SK-N-SH treated with all-trans-retinoic acid at 6 μM for 48 hours (cell line): ENCODE measurements at regions not wholly inside any gene's neighbourhood (a gene's known extent, or its start where the extent isn't known, plus 50 kb on each side); places are given as distances from the start of the nearest gene placed in this dataset.

Experiments
- ATAC-seq: fragments of 200-7000 bp; cut with Tn5 transposase; 3 replicates; pipeline ENCODE4 v1.9.1; 2020; ENCODE audit warnings: mild to moderate bottlenecking, moderate library complexity
- ARNTL ChIP-seq: fragments of 450-650 bp; formaldehyde crosslinking; IDR thresholded peaks from 2 replicates; pipeline ENCODE4 v1.5.0; 2020; ENCODE audit warnings: low read depth, mild to moderate bottlenecking, moderate library complexity, borderline replicate concordance
- BACH2 ChIP-seq: fragments of 250-450 bp; sonication (Bioruptor Pico); IDR thresholded peaks from 2 replicates; pipeline ENCODE4 v1.9.0; 2021; ENCODE audit warnings: mild to moderate bottlenecking, borderline replicate concordance
- ESRRG ChIP-seq: fragments of 250-450 bp; sonication (Bioruptor Pico); IDR thresholded peaks from 2 replicates; pipeline ENCODE4 v1.6.1; 2021; ENCODE audit warnings: mild to moderate bottlenecking
- GLIS3 ChIP-seq: fragments of 250-450 bp; sonication (Bioruptor Pico); IDR thresholded peaks from 2 replicates; pipeline ENCODE4 v1.5.0; 2020; ENCODE audit warnings: mild to moderate bottlenecking, moderate library complexity
- ISL1 ChIP-seq: fragments of 250-450 bp; sonication (Bioruptor Pico); IDR thresholded peaks from 2 replicates; pipeline ENCODE4 v2.1.2; 2022; ENCODE audit warnings: mild to moderate bottlenecking, moderate library complexity
- OSR1 ChIP-seq: fragments of 250-450 bp; sonication (Bioruptor Pico); IDR thresholded peaks from 2 replicates; pipeline ENCODE4 v1.8.0; 2022; ENCODE audit warnings: moderate library complexity, mild to moderate bottlenecking, inconsistent platforms
- PPARA ChIP-seq: fragments of 250-450 bp; sonication (Bioruptor Pico); IDR thresholded peaks from 2 replicates; pipeline ENCODE4 v1.5.0; 2020; ENCODE audit warnings: mild to moderate bottlenecking, borderline replicate concordance
- SNAI2 ChIP-seq: fragments of 250-450 bp; sonication (Bioruptor Pico); IDR thresholded peaks from 2 replicates; pipeline ENCODE4 v1.5.0; 2020; ENCODE audit warnings: mild to moderate bottlenecking, moderate library complexity
- TOX ChIP-seq: fragments of 250-450 bp; sonication (Bioruptor Pico); IDR thresholded peaks from 2 replicates; pipeline ENCODE4 v1.8.0; 2021; ENCODE audit warnings: mild to moderate bottlenecking, moderate library complexity, borderline replicate concordance
- ZC3H10 ChIP-seq: fragments of 250-450 bp; sonication (Bioruptor Pico); IDR thresholded peaks from 2 replicates; pipeline ENCODE4 v1.5.1; 2021; ENCODE audit warnings: mild to moderate bottlenecking, moderate library complexity
- ZFP3 ChIP-seq: fragments of 250-450 bp; sonication (Bioruptor Pico); IDR thresholded peaks from 2 replicates; pipeline ENCODE4 v1.5.0; 2020; ENCODE audit warnings: mild to moderate bottlenecking, moderate library complexity
- ZFP30 ChIP-seq: fragments of 450-650 bp; formaldehyde crosslinking; IDR thresholded peaks from 2 replicates; pipeline ENCODE4 v1.5.0; 2022; ENCODE audit warnings: mild to moderate bottlenecking, moderate library complexity
- ZNF565 ChIP-seq: fragments of 450-650 bp; formaldehyde crosslinking; conservative IDR thresholded peaks from 2 replicates; pipeline ENCODE4 v1.5.0; 2020; ENCODE audit warnings: low read depth, mild to moderate bottlenecking, moderate library complexity
- ZNF70 ChIP-seq: fragments of 450-650 bp; formaldehyde crosslinking; IDR thresholded peaks from 2 replicates; pipeline ENCODE4 v1.5.0; 2020; ENCODE audit warnings: mild to moderate bottlenecking, moderate library complexity
- ZNF8 ChIP-seq: fragments of 450-650 bp; formaldehyde crosslinking; IDR thresholded peaks from 2 replicates; pipeline ENCODE4 v1.5.0; 2020; ENCODE audit warnings: mild to moderate bottlenecking, moderate library complexity
- TF ChIP-seq, protein P1 (sequence below): fragments of 250-450 bp; sonication (Bioruptor Pico); IDR thresholded peaks from 2 replicates; pipeline ENCODE4 v1.5.1; 2020; ENCODE audit warnings: low read depth, mild to moderate bottlenecking, moderate library complexity
- TF ChIP-seq, protein P2 (sequence below): fragments of 250-450 bp; sonication (Bioruptor Pico); IDR thresholded peaks from 2 replicates; pipeline ENCODE4 v1.5.0; 2020; ENCODE audit warnings: mild to moderate bottlenecking, moderate library complexity
- TF ChIP-seq, protein P3 (sequence below): fragments of 250-450 bp; sonication (Bioruptor Pico); IDR thresholded peaks from 2 replicates; pipeline ENCODE4 v1.5.1; 2021; ENCODE audit warnings: mild to moderate bottlenecking, moderate library complexity
- TF ChIP-seq, protein P4 (sequence below): fragments of 250-450 bp; sonication (Bioruptor Pico); IDR thresholded peaks from 2 replicates; pipeline ENCODE4 v1.8.0; 2021; ENCODE audit warnings: low read depth, mild to moderate bottlenecking, moderate library complexity, borderline replicate concordance
- TF ChIP-seq, protein P5 (sequence below): fragments of 250-450 bp; sonication (Bioruptor Pico); IDR thresholded peaks from 2 replicates; pipeline ENCODE4 v1.8.0; 2020; ENCODE audit warnings: mild to moderate bottlenecking, moderate library complexity, borderline replicate concordance

DNA sequence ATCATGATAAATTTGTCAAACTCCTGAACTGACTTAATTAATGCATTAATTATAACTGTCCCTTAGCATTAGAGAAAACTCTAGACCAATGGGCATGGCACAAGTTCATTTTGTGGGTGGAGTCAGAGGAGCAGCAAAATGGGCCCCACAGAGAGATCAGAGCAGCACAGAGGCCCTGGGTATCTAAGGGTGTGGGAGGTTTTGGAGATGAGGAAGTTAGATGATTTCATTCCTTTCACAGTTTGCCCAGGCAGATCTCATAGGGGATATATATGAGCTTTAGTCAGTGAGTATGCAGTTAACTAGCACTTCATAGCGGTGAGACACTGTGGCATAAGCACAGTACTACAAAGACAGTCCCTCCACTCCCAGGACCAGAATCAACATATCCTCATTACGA, 117.3 kb downstream of the MAB21L3 start:
- TF ChIP-seq, protein P1, sequence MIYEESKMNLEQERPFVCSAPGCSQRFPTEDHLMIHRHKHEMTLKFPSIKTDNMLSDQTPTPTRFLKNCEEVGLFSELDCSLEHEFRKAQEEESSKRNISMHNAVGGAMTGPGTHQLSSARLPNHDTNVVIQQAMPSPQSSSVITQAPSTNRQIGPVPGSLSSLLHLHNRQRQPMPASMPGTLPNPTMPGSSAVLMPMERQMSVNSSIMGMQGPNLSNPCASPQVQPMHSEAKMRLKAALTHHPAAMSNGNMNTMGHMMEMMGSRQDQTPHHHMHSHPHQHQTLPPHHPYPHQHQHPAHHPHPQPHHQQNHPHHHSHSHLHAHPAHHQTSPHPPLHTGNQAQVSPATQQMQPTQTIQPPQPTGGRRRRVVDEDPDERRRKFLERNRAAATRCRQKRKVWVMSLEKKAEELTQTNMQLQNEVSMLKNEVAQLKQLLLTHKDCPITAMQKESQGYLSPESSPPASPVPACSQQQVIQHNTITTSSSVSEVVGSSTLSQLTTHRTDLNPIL (CRISPR knock-in tag) = no peak
- TF ChIP-seq, protein P2, sequence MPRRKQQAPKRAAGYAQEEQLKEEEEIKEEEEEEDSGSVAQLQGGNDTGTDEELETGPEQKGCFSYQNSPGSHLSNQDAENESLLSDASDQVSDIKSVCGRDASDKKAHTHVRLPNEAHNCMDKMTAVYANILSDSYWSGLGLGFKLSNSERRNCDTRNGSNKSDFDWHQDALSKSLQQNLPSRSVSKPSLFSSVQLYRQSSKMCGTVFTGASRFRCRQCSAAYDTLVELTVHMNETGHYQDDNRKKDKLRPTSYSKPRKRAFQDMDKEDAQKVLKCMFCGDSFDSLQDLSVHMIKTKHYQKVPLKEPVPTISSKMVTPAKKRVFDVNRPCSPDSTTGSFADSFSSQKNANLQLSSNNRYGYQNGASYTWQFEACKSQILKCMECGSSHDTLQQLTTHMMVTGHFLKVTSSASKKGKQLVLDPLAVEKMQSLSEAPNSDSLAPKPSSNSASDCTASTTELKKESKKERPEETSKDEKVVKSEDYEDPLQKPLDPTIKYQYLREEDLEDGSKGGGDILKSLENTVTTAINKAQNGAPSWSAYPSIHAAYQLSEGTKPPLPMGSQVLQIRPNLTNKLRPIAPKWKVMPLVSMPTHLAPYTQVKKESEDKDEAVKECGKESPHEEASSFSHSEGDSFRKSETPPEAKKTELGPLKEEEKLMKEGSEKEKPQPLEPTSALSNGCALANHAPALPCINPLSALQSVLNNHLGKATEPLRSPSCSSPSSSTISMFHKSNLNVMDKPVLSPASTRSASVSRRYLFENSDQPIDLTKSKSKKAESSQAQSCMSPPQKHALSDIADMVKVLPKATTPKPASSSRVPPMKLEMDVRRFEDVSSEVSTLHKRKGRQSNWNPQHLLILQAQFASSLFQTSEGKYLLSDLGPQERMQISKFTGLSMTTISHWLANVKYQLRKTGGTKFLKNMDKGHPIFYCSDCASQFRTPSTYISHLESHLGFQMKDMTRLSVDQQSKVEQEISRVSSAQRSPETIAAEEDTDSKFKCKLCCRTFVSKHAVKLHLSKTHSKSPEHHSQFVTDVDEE (CRISPR knock-in tag) = no peak
- TF ChIP-seq, protein P3, sequence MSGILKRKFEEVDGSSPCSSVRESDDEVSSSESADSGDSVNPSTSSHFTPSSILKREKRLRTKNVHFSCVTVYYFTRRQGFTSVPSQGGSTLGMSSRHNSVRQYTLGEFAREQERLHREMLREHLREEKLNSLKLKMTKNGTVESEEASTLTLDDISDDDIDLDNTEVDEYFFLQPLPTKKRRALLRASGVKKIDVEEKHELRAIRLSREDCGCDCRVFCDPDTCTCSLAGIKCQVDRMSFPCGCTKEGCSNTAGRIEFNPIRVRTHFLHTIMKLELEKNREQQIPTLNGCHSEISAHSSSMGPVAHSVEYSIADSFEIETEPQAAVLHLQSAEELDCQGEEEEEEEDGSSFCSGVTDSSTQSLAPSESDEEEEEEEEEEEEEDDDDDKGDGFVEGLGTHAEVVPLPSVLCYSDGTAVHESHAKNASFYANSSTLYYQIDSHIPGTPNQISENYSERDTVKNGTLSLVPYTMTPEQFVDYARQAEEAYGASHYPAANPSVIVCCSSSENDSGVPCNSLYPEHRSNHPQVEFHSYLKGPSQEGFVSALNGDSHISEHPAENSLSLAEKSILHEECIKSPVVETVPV = no peak
- TF ChIP-seq TOX (no peak), ZFP30 (no peak)
- TF ChIP-seq, all 23 proteins: peak for 0
- ATAC-seq = no peak

DNA sequence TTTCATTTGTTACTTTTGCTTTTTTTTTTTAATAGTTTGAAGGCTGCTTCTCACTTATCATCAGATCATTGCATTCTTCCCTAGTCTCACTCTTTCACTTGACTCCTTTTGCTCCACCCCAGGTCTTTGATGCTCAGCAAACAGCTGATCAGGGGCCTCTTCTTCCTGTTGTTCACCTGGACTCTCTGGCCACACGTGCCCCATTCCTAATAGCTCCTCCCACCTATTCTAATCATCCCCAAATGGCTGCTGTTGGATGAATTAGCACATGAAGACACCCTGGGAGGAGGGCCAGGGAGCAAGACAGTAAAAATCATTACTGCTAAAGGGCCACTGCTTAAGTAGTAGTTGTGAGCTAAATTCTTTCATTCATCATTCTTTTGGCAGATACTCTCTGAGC, 119.5 kb downstream of the MAB21L3 start:
- TF ChIP-seq ESRRG (no peak), BACH2 (no peak)
- TF ChIP-seq, protein P1 (CRISPR knock-in tag) = no peak
- TF ChIP-seq, protein P3 = no peak
- TF ChIP-seq, all 23 proteins: peak for 0
- ATAC-seq = no peak

DNA sequence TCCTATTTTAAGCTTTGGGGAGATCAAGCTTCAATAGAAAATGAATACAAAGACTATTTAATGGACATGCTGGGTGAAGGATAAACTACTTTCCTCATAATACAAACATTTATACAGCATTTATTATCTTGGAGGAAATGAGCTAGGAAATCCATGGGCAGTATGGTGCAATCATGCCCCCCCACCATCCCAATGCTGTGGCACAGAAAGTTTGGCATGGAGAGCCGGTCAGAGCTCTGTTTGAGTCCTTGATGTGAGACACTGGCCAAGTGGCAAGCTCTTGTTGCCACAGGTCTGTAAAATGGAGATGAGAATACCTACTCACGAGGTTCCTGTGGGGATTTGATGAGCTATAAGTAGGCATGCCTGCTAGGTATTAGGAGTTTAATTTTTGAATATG, 120.6 kb downstream of the MAB21L3 start:
- TF ChIP-seq SNAI2 = no peak
- no peak for TF ChIP-seq ZFP3 (CRISPR knock-in tag)
- no peak for TF ChIP-seq ESRRG
- TF ChIP-seq TOX = no peak
- no peak for TF ChIP-seq ISL1
- TF ChIP-seq OSR1 (CRISPR knock-in tag) = no peak
- ATAC-seq = no peak

DNA sequence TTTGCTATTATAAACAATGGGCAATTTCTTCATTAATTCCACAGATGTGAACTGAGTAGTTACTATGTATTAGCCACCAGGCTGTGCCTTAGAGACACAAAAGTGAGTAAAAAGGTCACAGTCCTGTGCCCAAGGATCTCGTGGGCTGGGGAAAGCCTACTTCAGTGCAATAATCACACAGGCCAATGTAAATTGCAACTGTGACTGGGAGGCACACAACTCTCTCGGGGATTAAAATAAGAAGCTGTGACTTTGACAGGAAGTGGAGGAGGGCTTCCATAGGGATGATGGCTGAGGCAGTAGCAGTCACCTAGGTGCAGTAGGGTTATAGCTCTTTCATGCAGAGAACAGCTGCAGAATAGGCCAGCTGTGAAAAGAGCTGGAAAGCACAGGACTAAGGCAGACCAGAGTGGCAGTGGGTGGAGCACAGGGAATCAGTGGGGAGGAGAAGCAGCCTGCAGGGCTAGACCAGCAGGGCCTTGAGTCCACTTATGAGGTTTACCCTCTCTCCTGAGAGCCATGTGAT, 121.9 kb downstream of the MAB21L3 start:
- no peak; the same call in 2 of the 3 replicates for ATAC-seq
- TF ChIP-seq GLIS3 (CRISPR knock-in tag) = no peak
- no peak for TF ChIP-seq BACH2
- TF ChIP-seq, protein P4, sequence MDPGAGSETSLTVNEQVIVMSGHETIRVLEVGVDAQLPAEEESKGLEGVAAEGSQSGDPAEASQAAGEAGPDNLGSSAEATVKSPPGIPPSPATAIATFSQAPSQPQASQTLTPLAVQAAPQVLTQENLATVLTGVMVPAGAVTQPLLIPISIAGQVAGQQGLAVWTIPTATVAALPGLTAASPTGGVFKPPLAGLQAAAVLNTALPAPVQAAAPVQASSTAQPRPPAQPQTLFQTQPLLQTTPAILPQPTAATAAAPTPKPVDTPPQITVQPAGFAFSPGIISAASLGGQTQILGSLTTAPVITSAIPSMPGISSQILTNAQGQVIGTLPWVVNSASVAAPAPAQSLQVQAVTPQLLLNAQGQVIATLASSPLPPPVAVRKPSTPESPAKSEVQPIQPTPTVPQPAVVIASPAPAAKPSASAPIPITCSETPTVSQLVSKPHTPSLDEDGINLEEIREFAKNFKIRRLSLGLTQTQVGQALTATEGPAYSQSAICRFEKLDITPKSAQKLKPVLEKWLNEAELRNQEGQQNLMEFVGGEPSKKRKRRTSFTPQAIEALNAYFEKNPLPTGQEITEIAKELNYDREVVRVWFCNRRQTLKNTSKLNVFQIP (CRISPR knock-in tag) = no peak
- TF ChIP-seq ZNF565 (CRISPR knock-in tag) = no peak
- TF ChIP-seq ZNF70 (CRISPR knock-in tag) = no peak
- no peak for TF ChIP-seq TOX

DNA sequence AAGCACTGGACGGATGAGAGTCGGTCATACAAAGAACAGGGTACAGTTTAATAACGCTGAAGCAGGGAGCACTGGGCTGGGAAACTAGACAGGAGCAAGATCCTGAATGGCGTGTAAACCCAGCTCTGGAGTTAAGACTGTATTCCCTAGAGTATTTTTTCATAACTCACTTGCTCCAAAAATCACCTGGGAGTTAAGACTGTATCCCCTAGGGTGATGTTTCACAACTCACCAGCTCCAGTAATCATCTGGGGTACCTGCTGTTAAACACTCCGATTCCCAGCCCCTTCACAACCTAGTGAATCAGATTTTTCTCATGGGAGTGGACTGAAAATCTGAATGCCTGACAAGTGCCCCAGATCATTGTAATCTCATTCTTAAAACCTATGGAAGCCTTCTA, 123.2 kb downstream of the MAB21L3 start:
- no peak for ATAC-seq
- TF ChIP-seq, protein P4 (CRISPR knock-in tag) = no peak
- TF ChIP-seq ZNF565 (CRISPR knock-in tag) (no peak), ZNF70 (CRISPR knock-in tag) (no peak), ZNF8 (no peak), OSR1 (CRISPR knock-in tag) (no peak), ZC3H10 (CRISPR knock-in tag) (no peak), SNAI2 (no peak), GLIS3 (CRISPR knock-in tag) (no peak), ARNTL (no peak), PPARA (CRISPR knock-in tag) (no peak)
- TF ChIP-seq, protein P5, sequence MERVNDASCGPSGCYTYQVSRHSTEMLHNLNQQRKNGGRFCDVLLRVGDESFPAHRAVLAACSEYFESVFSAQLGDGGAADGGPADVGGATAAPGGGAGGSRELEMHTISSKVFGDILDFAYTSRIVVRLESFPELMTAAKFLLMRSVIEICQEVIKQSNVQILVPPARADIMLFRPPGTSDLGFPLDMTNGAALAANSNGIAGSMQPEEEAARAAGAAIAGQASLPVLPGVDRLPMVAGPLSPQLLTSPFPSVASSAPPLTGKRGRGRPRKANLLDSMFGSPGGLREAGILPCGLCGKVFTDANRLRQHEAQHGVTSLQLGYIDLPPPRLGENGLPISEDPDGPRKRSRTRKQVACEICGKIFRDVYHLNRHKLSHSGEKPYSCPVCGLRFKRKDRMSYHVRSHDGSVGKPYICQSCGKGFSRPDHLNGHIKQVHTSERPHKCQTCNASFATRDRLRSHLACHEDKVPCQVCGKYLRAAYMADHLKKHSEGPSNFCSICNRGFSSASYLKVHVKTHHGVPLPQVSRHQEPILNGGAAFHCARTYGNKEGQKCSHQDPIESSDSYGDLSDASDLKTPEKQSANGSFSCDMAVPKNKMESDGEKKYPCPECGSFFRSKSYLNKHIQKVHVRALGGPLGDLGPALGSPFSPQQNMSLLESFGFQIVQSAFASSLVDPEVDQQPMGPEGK (CRISPR knock-in tag) = no peak
